Prostate gland (tissue), 2 donors: ENCODE measurements at regions not wholly inside any gene's neighbourhood (a gene's known extent, or its start where the extent isn't known, plus 50 kb on each side); places are given as distances from the start of the nearest gene placed in this dataset.
A peak's percentile ranks its signal among the peaks of the same experiment; 100 is the strongest.

Source experiments
- DNase-seq: peaks from one replicate; pipeline ENCODE4 v3.0.0-alpha.2; 2019; ENCODE audit warnings: low spot score
- H3K27ac ChIP-seq, 2 donors: fragments of 200-600 bp; sonication (generic); 2 replicates each; pipeline ENCODE4 v1.5.1; 2017 to 2019
- H3K27me3 ChIP-seq: fragments of 200-600 bp; sonication (generic); replicated peaks from 2 replicates; pipeline ENCODE4 v1.5.1; 2019; ENCODE audit not compliant: insufficient read depth
- H3K36me3 ChIP-seq, 2 donors: fragments of 200-600 bp; sonication (generic); 1 replicate in 1 of 2; 2 replicates in 1 of 2; pipeline versions ENCODE4 v1.5.1 to v1.8.1; 2017 to 2019
- H3K4me1 ChIP-seq: fragments of 200-600 bp; sonication (generic); replicated peaks from 2 replicates; pipeline ENCODE4 v1.5.1; 2019
- H3K4me3 ChIP-seq, 2 donors: fragments of 200-600 bp; sonication (generic); 2 replicates each; pipeline ENCODE4 v1.5.1; 2017 to 2019
- H3K9me3 ChIP-seq: fragments of 200-600 bp; sonication (generic); 2 replicates; pipeline ENCODE4 v1.5.1; 2017
- POLR2A ChIP-seq: fragments of 450-650 bp; IDR thresholded peaks from one replicate; pipeline ENCODE4 v1.6.1; 2016; ENCODE audit warnings: antibody characterized with exemption, mild to moderate bottlenecking
- POLR2AphosphoS5 ChIP-seq: sonication (generic); formaldehyde crosslinking; IDR thresholded peaks from one replicate; pipeline ENCODE4 v1.6.1; 2017; ENCODE audit warnings: antibody characterized with exemption
- WGBS: methylation state at CpG from one replicate; pipeline ENCODE4 v1.1.5; 2018; 5-methylcytosine and 5-hydroxymethylcytosine counted together
- intact Hi-C: fragments of 100-400 bp; cut with DNase I; formaldehyde crosslinking; loops from one replicate; pipeline ENCODE4 v1.14.2; 2022
- TF ChIP-seq, protein P1 (sequence below), 4 experiments: fragments of 200-600 bp in 2 of 4; fragments of 450-650 bp in 2 of 4; sonication (generic) in 2 of 4; IDR thresholded peaks; 1 replicate in 3 of 4; 2 replicates in 1 of 4; pipeline ENCODE4 v1.5.1; 2016 to 2019; ENCODE audit warnings: antibody characterized with exemption in 4 of 4, mild to moderate bottlenecking in 2 of 4, moderate library complexity in 2 of 4

DNA sequence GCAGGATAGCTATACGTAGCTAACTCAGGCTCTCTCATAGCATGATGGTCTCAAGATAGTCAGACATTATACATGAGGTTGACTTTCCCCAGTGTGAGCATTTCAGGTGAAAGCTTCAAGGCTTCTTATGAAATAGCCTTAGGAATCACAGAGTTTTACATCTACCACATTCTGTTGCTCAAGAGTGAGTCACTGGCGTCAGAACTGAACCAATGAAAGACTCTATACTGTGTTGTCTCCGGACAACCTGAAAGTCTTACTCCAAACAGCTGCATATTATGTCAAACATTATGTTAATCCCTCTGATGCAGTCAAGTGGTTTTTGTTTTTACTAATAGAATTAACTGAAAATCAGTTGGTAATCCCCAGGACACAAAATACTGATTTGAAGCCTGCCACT is 79.8 kb upstream of the TRDN start:
- Histone ChIP-seq H3K36me3 (no peaks in the 10 kb centered on the region), H3K4me3 (no peak overlapping the region), H3K9me3 (no peaks in the 10 kb centered on the region), H3K4me1 (no peaks in the 10 kb centered on the region), H3K27me3 (no peaks in the 10 kb centered on the region), H3K27ac (no peak overlapping the region)
- TF ChIP-seq POLR2A (no peak), POLR2AphosphoS5 (no peak)
- TF ChIP-seq, protein P1, sequence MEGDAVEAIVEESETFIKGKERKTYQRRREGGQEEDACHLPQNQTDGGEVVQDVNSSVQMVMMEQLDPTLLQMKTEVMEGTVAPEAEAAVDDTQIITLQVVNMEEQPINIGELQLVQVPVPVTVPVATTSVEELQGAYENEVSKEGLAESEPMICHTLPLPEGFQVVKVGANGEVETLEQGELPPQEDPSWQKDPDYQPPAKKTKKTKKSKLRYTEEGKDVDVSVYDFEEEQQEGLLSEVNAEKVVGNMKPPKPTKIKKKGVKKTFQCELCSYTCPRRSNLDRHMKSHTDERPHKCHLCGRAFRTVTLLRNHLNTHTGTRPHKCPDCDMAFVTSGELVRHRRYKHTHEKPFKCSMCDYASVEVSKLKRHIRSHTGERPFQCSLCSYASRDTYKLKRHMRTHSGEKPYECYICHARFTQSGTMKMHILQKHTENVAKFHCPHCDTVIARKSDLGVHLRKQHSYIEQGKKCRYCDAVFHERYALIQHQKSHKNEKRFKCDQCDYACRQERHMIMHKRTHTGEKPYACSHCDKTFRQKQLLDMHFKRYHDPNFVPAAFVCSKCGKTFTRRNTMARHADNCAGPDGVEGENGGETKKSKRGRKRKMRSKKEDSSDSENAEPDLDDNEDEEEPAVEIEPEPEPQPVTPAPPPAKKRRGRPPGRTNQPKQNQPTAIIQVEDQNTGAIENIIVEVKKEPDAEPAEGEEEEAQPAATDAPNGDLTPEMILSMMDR (IDR thresholded peaks at IDR 0.05): no peak
- 78% methylated on average over 3 of the region's 3 CpGs for WGBS
- intact Hi-C loops: loop anchor here (5.0 kb wide), 1 partner anchor 299 kb away; no protein-coding TSS in a partner anchor
- DNase-seq: no peak

DNA sequence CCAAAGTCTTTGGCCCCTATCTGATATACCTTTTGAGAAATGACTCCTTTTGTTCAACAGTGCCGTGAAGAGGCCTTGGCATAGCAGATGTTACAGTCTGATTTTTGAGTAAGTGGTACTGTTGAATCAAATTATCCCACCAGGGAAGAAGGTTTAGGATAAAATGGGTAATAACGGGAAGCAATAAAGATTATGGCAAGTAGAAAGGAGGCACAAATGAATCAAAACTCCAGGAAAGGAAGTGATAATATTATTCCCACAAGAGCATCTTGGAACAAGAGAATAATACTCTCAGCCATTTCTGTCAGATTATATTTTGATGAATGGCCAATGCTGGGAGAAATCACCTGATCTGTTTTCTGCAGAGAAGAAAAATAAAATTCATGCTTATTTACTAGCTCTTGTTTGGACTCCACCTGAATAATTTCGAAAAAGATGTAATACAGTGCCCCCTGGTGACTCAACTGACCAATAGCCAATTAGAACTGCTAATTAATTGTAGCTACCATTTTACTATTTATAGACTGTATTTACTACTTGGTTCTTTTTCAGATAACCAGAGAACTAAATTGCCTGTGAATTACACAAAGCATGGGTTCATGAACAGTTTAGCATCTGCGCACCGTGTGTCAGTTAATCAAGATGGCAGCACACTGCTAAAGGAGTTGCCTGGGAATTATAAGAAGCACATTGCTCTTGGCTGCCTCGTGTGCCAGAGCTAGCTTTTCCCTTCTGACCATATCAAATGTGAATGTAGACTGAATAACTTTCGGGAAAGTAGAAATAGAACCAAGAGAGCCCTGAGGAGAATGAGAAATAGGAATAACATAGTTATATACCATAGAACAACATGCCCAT is 78.5 kb upstream of the TRDN start:
- 62% methylated on average over 7 of the region's 7 CpGs for WGBS
- no peaks in the 10 kb centered on the region for H3K9me3 ChIP-seq
- peak; percentile 6 for DNase-seq
- no peak overlapping the region for H3K4me3 ChIP-seq
- H3K4me1 ChIP-seq: no peaks in the 10 kb centered on the region
- no peak for TF ChIP-seq POLR2AphosphoS5
- TF ChIP-seq, protein P1 (IDR thresholded peaks at IDR 0.05): peak in 3 of 4 experiments; percentile 43 to 52 (median 44)
- H3K36me3 ChIP-seq: no peaks in the 10 kb centered on the region
- no peak overlapping the region for H3K27ac ChIP-seq
- intact Hi-C loops: loop anchor here (5.0 kb wide), 1 partner anchor 298 kb away; no protein-coding TSS in a partner anchor
- H3K27me3 ChIP-seq: no peaks in the 10 kb centered on the region

DNA sequence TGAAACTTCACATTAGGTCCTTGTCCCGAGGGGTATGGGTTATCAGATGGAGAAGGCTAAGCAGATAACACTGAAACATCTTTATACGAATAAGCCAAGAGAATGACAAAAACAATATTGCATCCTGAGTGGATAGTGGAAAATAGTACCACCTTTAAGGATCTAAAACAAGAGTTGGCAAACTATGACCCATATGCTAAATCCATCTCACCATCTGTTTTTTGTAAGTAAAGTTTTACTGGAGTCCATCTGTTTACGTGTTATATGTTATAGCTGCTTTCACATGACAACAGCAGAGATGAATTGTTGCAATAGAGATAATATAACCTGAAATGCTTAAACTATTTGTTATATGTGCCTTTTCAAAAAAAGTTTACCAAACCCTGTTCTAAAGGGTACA is 76.1 kb upstream of the TRDN start:
- H3K27me3 ChIP-seq: no peaks in the 10 kb centered on the region
- H3K4me1 ChIP-seq: no peaks in the 10 kb centered on the region
- no peak for DNase-seq
- H3K9me3 ChIP-seq: no peaks in the 10 kb centered on the region
- WGBS: 66% methylated on average over 3 of the region's 3 CpGs
- H3K27ac ChIP-seq: no peak overlapping the region
- no peak overlapping the region for H3K4me3 ChIP-seq
- H3K36me3 ChIP-seq: no peaks in the 10 kb centered on the region
- TF ChIP-seq POLR2AphosphoS5: no peak
- TF ChIP-seq POLR2A: no peak
- TF ChIP-seq, protein P1 (IDR thresholded peaks at IDR 0.05): no peak
- intact Hi-C loops: no loop called here

DNA sequence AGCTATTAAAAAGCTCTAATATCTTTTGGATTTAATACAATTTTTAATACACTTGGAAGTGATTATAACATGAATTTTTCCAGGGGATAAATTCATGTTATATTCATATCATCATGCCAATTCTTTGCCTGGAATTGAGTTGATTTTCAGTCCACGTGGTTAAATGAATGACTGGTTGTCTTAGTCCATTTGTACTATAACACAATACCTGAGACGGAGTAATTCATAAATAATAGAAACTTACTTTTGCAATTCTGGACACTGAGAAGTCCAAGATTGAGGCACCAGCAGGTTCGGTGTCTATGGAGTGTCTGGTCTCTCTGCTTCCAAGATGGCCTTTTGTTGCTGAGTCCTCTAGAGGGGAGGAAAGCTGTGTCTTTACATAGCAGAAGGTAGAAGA is 66.2 kb upstream of the TRDN start:
- no peak for TF ChIP-seq POLR2AphosphoS5
- TF ChIP-seq, protein P1 (IDR thresholded peaks at IDR 0.05): no peak
- no peak for TF ChIP-seq POLR2A
- Histone ChIP-seq H3K36me3 (no peaks in the 10 kb centered on the region), H3K27me3 (no peaks in the 10 kb centered on the region), H3K4me1 (no peaks in the 10 kb centered on the region), H3K9me3 (no peaks in the 10 kb centered on the region), H3K4me3 (no peak overlapping the region), H3K27ac (no peak overlapping the region)
- DNase-seq: no peak
- intact Hi-C loops: no loop called here
- 93% methylated on average over 3 of the region's 3 CpGs for WGBS

DNA sequence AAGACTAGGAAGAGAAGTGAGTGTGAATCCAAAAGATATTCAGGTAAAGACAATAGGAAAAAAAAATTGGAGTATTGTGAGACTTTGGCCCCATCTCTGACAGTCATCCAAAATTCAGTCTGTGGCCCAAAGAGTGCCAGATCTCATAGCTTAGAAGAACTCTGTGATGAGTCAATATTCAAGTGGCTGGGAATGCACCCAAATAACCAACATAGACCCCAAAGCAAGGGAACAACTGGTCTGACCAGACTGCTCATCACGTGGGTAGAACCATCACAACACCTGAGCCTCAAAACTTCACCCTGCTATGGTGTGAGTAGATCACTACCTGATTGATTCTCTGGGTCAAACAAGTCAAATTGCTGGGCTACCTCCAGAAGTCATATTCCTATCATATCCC is 51.1 kb upstream of the TRDN start:
- no peaks in the 10 kb centered on the region for H3K27me3 ChIP-seq
- no peak overlapping the region for H3K4me3 ChIP-seq
- no peaks in the 10 kb centered on the region for H3K4me1 ChIP-seq
- no peaks in the 10 kb centered on the region for H3K9me3 ChIP-seq
- DNase-seq: no peak
- intact Hi-C loops: no loop called here
- no peaks in the 10 kb centered on the region for H3K36me3 ChIP-seq
- TF ChIP-seq POLR2AphosphoS5 (no peak), POLR2A (no peak)
- TF ChIP-seq, protein P1 (IDR thresholded peaks at IDR 0.05): no peak
- 56% methylated on average over 1 of the region's 1 CpG for WGBS
- H3K27ac ChIP-seq: no peak overlapping the region
